Hippocampal formation (tissue), 2 donors: ENCODE measurements at regions not wholly inside any gene's neighbourhood (a gene's known extent, or its start where the extent isn't known, plus 50 kb on each side); places are given as distances from the start of the nearest gene placed in this dataset.

Experiments used
- DNase-seq, 2 donors: peaks; one replicate each; lab custom pipeline; 2025; lab: John Stamatoyannopoulos, UW

DNA sequence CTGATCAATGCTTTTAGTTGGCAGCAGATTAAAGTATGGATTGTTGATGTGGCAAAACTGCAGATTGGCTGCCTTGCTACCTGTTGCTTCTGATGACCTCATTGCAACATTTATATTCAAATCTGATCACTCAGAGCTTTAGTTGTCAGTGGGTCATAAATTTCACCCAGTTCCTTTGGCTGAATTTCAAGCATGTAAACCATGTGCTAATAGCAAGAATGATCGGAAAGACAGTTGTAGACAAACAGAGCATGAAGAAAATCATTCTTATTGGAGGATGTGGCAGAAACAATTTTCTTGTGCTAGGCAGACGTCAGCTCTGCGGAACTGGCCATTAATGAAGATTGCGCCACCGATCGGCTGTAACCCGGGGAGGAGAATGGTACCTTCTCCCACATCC is 346.6 kb upstream of the EEF2KMT start:
- no peak for DNase-seq

DNA sequence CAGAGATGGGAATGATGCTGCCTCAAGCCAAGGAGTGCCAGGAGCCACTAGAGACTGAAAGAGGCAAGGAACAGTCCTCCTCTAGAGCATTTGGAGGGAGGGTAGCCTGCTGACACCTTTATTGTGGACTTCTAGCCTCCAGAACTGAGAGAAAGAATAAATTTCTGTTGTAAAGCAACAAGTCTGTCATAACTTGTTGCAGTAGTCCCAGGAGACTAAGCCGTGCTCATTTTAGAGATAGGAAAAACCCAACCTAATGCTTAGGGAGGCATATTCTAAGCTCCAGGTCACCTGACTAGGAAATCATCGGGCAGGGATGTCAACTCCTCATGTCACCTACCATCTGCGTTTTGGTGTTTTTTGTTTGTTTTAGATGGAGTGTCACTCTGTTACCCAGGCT is 345.4 kb upstream of the EEF2KMT start:
- no peak for DNase-seq

DNA sequence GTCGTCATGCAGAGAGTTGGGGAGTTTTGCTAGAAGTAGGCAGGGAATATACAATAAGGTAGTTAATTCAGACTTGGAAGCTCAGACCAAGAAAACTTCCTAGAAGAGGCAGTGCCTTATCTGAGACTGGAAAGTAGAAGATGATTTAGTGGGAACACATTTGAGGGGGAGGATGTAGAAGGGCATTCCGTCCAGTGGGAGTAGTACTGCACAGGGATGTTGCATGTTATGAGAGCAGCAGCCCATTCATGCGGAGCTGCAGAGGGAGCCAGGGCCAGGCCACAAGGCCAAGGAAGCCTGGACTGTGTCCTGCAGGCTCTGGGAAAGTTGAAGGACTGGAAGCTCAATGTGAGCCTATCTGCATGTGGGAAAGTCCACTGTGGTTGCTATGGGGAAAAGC is 344.5 kb upstream of the EEF2KMT start:
- DNase-seq, result no peak

DNA sequence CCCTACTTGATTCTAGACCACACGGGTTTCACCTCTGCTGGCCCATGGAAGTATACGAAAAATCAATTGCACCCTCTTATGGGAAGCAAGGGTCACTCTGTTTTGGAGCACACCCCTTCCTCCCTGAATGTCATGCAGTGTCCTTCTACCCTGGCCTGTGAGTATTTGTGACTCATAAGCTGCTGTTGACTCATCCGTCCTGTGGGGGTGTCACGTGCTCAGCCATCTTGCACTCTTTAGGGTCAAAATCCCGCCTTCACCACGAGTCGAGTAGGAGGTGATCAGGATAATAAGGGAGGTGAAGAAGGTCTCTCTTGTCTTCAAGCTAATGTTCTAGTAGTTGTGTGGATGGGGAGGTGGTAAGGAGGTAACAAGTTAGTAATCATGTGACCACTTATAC is 341.0 kb upstream of the EEF2KMT start:
- DNase-seq, result no peak

DNA sequence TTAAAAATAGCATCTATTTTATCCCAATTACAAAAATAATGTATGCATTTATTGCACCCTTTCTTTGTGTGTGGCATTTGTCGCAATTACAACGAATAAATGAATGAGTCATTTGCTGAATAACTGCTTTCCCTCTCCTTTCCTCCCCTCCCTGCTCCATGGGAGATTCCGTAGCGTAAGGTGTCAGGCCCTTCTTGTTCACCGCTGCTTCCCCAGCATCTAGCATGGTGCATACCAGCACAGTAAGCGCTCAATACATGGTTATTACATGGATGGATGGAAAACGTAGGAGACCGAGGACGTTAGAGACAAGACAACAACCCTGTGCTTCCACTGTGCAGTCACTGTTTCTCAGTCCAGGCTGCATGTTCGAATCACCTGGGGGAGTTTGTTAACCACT is 336.0 kb upstream of the EEF2KMT start:
- DNase-seq, result no peak

DNA sequence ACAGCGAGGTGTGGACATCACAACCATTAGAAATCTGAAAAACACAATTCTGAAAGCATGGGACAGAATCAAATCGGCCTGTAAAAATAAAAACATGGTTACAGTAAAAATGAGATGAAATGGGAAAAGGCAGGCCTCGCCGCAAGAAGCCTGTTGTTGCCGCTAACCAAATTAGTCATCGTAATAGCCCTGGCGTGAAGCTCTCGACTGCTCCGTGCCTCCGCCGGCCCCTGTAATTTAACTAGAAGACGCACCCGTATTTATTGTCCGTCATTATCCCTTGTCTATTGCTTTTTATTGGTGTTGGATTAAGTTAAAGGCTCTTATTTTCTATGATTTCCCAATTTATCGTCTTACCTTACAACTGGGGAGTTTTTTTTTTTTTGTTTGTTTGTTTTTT is 334.6 kb upstream of the EEF2KMT start:
- no peak for DNase-seq

DNA sequence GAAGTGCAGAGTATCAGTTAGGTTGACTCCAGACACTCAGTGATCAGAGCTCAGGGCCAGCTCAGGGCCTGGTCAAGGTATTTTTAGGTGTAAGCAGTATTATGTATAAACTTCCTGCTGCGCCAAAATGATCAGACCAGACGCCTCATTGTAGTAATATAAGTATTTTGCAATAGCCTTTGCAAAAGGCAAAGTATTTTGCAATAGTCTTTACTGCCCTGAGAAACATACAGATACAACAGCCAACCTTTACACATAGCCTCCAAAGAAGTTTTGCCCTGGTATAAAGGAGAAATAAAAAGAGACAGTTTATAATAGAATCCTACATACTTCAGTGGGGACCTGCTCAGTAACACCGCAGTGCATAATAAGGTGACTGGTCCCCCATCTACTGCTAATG is 333.0 kb upstream of the EEF2KMT start:
- DNase-seq, result no peak

DNA sequence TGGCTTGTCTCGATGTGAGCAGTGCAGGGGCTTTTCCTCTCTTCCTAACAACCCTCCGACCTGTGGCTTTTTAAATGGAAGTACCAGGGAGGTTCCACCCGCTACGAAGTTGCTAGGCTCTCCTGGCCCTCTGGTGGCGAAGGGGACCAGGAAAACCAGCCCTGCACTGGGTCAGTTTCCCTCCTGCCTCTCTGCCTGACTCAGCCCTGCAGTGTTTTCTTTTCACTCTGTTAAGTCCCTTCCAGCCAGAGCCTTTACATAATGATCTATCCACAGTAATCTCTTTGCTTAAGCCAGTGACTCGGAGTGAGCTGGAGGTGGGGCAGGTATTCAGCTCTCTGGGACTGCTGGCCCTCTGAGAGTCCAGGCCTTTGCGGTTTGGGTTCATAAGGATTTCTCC is 331.3 kb upstream of the EEF2KMT start:
- DNase-seq, result no peak

DNA sequence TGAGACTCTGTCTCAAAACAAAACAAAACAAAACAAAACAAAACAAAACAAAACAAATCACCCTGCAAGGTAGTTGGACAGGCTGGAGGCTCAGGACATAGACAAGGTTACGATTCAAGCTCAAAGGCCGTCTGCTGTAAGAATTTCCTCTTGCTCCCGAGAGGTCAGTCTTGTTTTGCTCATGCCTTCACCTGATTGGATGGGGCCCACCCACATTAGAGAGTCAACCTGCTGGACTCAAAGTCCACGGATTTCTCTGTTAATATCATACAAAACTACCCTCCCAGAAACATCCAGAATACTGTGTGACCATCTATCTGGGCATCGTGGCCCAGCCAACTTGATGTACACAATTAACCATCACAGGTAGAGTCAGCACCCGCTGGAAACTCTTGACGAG is 330.0 kb upstream of the EEF2KMT start:
- DNase-seq, result no peak

DNA sequence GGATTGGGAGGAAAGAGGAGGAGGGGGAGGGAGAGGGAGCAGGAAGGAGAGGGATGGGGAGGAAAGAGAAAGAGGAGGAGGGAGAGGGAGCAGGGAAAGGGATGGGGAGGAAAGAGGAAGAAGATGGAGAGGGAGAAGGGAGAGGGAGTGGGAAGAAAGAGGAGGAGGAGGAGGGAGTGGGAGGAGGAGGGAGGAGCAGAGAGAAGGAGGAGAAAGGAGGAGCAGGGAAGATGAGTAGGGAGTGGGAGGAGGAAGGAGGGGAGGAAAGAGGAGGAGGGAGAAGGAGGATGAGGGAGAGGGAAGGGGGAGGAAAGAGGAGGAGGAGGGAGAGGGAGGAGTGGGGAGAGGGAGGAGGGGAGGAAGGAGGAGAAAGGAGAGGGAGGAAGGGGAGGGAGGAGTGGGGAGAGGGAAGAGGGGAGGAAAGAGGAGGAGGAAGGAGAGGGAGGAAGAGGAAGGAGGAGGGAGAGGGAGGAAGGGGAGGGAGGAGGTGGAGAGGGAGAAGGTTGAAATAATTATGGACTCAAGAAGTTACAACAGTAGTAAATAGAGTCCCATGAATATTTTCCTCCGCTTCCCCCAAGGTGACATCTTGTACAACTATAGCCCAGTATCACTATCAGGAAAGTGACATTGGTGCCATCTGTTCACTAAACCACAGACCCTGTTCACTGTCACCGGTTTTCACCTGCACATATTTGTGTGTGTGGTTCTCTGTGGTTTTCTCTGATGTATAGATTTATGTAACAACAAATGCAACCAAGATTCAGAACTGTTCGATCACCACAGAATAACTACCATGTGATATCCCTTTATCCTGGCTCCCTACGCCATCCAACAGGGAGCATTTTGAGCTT is 325.3 kb upstream of the EEF2KMT start:
- no peak for DNase-seq

DNA sequence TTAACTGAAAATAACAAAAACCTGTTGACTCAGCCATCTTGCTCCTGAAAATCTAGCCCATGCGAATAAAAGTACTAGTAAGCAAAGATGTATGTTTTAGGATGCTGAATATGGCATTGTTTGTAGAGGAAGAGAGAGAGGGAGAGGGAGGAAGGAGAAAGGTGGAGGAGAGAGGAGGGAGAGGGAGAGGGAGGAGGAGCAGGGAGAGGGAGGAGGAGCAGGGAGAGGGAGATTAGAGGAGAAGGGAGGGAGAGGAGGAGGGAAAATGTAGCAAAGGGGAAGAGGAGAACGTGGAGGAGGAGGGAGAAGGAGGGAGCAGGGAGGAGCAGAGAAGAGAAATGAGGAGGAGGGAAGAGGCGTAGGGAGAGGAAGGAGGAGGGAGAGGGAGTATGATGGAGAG is 324.5 kb upstream of the EEF2KMT start:
- DNase-seq, result no peak

DNA sequence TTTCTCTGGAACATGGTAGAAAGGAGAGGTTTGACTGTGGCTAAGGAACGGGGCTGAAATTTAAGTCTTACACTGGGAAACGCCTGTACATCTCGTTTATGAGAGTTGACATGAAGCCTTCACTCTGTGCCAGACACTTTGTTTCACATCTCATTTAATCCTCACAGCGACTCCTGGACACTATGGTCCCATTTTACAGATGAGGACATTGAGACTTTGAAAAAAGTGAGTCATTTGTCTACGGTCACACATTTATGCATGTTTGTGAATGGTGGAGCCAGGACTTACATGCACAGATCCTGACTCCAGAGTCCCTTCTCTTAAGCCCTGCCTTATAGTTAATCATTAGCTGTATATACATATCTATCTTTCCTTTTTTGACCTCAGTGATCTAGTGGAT is 318.4 kb upstream of the EEF2KMT start:
- DNase-seq, result no peak

DNA sequence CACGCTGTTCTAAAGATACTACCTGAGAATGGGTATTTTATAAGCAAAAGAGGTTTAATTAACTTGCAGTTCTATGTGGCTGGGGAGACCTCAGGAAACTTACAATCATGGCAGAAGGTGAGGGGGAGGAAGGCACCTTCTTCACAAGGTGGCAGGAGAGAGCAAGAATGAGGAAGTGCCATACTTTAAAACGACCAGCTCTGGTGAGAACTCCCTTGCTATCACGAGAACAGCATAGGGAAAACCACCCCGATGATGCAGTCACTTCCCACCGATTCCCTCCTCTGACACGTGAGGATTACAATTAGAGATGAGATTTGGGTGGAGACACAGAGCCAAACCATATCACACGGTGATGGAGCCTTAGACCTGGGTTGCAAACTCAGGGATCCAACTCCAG is 317.5 kb upstream of the EEF2KMT start:
- no peak for DNase-seq

DNA sequence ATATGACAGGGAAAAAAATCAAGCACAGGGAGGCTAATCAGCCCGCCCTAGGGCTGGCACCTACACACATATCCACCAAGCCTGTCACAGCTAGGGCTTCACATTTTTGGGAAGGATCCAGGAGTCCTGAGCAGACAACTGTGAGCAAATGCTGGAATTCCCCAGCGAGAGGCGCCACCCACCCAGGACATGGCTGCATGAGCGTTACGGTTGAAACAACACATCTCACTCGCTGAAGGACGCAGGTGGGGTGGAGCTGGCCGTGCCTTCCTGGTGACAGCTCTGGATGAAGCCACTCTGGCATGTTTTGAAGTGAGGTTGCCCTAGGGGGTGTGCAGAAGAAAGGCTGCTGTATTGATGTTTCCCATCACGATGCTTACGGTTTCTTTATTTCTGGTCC is 315.1 kb upstream of the EEF2KMT start:
- peak in 1 of 2 donors; percentile 1 for DNase-seq

DNA sequence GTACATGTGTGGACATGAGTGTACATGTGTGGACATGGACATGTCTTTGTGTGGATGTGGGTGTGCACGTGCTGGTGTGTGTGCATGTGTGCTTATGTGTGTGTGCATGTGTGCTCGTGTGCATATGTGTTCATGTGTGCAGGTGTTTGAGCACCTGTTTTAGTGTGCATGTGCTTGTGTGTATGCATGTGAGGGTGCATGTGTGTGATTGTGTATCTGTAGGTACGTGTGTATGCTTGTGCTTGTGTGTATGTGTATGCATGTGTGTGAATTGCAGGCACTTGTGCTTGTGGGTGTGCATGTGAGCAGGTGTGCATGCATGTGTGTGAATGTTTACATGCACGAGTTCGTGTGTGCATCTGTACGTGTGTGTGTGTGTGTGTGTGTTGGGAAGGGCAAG is 300.6 kb upstream of the EEF2KMT start:
- no peak for DNase-seq

DNA sequence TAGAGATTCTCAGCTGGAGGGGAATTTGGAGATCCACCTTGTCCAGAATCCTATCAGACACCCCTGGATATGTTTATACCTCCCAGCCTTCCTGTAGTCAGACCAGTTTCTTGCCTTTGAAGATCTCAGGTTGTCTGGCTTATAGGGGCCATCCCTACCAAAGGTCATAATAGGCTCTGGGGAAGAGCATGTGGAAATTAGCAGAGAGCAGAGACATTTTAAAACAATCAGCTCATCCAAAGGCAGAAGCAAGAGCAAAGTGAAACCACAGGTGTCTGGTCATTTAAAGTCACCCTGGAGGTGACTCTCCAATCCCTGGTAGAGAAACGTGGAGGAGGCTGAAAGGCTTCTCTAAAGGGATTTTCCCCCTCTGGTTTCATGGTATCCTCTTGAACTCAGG is 299.3 kb upstream of the EEF2KMT start:
- no peak for DNase-seq

DNA sequence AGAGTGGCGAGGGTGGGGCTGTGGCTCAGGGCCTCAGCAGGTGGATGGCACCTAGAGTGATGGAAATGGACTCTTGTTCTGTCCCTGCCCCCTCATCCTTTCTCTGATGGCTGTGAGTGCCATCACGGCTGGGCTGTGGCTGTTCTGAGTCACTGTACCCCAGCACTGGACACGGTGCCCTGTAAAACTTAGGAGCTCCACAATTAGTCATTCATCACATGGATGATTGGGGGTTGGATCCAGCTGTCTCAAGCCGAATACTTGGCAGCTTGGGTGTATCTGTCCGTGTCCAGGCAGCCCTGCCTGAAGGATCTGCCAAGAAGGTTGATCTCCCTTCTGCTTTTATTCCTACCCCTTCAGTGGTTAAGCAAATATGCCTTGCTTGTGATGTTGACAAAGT is 295.5 kb upstream of the EEF2KMT start:
- no peak for DNase-seq

DNA sequence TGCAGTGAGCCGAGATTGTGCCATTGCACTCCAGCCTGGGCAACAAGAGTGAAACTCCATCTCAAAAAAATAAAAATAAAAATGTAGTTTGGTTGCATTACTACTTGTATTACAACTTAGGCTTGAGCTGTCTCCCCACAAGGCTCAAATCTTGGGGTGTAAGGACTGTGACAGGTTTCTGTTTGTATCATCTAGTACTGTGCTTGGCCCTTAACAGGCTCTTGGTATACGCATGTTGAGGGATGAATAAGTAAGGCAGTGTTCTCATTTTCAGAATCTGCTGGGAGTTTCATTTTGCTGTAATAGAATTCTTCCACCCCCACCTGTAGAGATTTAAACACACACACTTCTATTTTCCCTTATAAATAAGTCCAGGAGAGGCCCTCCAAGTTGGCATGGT is 289.4 kb upstream of the EEF2KMT start:
- no peak for DNase-seq

DNA sequence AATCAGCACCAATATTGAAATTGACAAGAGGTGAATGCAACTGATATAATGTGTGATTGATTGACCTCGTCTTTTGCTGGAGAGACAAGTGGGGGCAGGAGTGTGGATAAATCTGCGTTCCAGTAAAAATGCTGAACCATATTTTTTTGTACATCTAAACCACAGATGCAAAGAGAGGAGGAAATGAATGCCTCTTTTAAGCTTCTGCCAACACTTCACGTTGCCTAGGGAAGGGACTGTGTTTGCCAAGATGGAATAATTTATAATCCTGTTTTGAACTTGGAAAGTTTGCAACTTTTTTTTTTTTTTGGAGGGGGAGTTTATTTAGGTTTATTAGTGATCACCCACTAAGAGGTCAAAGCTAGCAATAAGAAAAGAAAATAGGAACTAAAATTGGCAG is 288.2 kb upstream of the EEF2KMT start:
- no peak for DNase-seq

DNA sequence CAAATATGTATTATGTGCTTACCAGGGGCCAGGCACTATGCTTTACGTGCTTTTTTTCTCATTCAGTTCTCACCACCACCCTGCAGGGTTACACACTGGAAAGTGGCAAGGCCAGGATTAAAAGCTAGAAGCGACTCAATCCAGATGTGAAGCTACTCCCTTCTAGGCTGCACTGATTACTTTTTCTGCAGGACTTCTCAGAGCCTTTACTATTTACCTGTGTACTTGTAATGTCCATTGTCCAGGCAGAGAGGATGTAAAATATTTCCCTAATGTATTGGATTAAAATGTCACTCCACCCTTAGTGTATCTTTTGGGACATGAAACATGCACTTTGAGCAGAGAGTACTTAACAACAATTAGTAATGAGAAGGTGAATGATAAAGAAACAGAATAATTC is 287.5 kb upstream of the EEF2KMT start:
- DNase-seq, result no peak

DNA sequence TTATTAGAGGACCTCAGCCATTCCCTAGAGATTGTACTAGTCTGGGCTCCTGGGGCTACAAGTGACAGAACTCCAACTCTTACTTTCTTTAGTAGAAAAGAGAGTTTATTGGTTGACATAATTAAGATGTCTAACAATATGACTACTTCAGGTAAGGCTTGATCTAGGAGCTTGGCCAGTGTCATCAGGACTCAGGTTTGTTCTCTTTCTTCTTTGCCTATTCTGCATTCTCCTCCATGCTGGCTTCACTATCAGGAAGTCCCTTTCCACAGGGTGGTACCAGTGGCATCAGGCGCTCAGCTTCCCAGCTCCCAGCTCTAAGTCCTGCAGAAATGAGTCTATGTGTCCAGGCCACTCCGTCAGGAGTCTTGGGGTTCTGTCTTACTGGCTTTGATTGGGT is 286.1 kb upstream of the EEF2KMT start:
- no peak for DNase-seq

DNA sequence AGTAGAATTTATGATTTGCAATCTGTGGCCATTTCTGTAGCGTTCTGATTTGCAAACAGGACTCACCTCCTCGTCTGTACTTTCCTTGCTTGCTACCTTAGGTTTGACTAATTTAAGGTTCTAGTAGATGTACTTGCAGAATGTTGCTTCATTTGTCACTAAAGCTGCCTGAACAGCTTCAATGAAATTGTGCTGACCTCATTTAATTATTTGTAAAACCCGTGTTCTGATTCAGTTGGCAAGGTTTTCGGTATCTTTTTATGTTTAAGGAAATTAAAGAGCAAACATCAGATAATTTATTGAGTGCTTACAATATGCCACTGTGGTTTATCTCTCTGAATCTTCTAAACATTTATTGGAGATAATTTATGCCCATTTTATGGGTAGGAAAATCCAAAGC is 284.9 kb upstream of the EEF2KMT start:
- DNase-seq, result no peak

DNA sequence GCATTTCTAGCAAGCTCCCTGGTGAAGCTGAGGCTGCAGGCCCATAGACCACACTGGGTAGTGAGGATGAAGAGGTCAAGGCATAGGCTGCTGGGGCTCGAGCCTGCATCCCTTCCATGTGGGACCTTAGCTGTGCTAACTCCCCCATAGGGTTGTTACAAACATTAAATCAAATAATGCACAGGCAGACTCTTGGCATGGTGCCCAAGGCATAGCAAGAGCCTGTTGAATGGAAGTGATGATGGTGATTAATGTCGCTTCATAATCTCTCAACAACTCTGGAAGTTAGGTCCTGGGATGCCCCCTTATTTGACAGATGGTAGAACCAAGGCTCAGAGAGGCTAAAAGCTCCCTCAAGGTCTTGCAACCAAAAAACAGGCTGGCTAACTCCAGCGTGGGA is 283.9 kb upstream of the EEF2KMT start:
- DNase-seq, result no peak

DNA sequence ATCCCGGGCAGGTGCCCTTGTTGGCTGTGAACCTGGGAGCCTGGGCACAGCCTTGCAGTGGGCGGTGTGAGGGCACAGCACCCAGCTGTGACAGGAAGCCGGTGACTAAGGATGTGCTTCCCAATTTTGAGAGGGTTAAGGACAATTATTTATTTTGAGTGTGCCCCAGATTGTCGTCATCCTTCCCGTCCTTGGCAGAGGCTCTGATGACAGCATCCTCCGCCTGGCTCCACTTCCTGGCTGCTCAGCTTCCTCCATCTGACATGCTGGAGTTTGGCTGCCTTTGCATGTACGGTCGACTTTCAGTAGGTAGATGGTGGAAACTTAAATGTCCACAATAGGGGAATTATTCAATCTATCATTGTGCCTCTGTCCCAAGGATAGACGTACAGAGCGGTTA is 282.4 kb upstream of the EEF2KMT start:
- DNase-seq, result peak in 1 of 2 donors; percentile 11
